Astrocyte of the spinal cord (primary cell): ENCODE measurements at regions not wholly inside any gene's neighbourhood (a gene's known extent, or its start where the extent isn't known, plus 50 kb on each side); places are given as distances from the start of the nearest gene placed in this dataset.
A peak's percentile ranks its signal among the peaks of the same experiment; 100 is the strongest.

ENCODE experiments used
- DNase-seq: peaks from one replicate; pipeline ENCODE4 v3.0.0; 2011; ENCODE audit warnings: low read depth, low spot score
- H3K4me3 ChIP-seq: 2 replicates; pipeline ENCODE4 v1.5.1; 2011; ENCODE audit warnings: low read depth, mild to moderate bottlenecking, low read length, moderate library complexity
- in situ Hi-C: cut with HindIII; loops from 2 replicates; pipeline ENCODE4 v1.10.0; 2017; ENCODE audit warnings: low sequenced_read_pairs
- TF ChIP-seq, protein P1 (sequence below): IDR thresholded peaks from 2 replicates; pipeline ENCODE4 v1.5.1; 2012; ENCODE audit warnings: low read depth, mild to moderate bottlenecking, low read length, inconsistent platforms

DNA sequence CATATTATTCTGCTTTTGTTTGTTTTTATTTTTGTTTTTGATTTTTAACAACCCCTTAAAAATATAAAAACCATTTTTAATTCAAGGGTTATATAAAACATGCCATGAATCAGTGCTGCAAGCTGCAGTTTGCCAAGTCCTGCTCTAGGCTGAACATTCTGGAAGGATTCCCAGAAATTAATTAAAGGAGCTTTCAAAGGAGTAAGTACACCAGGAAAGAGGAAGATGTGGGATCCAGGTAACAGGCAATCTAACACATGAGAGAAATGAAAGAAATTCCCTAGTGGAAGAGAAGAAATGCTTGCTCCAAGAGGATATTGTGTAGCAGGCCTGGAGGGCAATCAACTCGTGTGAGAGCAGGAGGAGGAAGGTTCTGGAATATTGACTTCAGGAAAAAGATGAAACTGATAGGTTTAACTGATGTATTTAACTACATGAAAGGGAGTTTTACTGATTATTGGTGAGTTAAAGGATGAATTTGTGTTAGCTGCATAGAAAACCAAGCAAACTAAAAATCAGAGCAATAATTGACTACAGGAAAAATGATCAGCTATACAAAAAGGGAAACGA is 146.0 kb upstream of the PHACTR1 start:
- no peak overlapping the region for H3K4me3 ChIP-seq
- TF ChIP-seq, protein P1, sequence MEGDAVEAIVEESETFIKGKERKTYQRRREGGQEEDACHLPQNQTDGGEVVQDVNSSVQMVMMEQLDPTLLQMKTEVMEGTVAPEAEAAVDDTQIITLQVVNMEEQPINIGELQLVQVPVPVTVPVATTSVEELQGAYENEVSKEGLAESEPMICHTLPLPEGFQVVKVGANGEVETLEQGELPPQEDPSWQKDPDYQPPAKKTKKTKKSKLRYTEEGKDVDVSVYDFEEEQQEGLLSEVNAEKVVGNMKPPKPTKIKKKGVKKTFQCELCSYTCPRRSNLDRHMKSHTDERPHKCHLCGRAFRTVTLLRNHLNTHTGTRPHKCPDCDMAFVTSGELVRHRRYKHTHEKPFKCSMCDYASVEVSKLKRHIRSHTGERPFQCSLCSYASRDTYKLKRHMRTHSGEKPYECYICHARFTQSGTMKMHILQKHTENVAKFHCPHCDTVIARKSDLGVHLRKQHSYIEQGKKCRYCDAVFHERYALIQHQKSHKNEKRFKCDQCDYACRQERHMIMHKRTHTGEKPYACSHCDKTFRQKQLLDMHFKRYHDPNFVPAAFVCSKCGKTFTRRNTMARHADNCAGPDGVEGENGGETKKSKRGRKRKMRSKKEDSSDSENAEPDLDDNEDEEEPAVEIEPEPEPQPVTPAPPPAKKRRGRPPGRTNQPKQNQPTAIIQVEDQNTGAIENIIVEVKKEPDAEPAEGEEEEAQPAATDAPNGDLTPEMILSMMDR = no peak
- peak; percentile 69 for DNase-seq
- in situ Hi-C loops = no loop called here

DNA sequence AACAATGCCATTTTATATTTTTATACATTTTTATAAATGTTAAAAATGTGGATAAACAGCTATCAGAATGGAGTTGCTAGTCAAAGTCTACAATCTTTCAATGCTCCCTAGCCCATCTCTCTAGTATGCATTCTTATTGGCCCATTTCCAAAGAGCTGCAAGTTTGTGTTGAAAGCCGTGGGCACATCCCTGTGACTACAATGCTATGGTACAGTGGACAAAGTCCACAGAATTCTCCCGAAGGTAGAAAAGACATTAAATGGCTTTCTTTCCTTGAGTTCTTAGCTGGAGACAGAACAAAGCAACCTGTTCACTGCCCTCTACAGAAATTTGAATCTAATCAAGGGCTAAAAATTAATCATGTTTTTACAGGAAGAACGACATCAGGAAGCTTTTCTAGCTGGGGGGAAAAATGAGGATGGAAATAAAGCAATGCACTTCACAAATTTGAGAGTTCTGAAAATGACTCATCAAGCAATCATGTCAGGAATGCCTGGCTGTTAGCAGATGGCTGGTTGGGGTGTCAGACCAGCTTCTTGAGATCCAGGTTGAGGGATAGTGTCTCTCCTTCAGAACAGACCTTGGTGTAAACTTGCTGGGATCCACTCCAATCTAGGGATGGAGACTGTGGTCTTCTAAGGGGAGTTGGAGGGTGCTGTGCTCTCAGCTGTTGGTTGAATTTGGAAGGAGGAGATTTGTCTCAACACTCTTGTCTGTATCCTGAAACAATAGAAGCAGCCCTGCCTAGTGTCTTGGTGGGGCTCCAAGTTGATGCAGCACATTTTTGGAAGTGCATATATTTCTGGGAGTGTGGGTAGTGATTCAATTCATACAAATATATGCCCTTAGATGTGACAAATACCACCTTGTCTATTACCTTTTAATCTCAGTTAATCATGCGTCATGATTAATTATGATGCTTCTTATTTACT is 143.4 kb upstream of the PHACTR1 start:
- TF ChIP-seq, protein P1 = no peak
- peak; percentile 77 for DNase-seq
- in situ Hi-C loops = no loop called here
- no peak overlapping the region for H3K4me3 ChIP-seq

DNA sequence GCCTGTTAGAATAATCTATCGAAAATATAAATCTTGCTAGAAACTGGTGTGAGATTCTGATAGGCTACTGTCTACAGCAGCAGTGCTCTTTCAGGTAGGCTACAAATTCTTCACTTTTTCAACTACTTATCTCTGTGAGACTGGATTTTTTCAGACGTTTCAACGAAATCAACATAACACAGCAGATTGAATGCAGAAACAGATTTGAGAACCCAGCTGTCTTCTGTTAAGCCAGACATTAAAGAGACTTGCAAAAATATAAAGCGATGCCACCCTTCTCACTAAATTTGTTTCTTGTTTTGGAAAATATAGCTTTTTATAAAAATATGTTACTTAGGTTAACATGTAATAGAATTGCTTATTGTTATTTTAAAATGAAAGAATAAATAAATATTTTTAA is 140.6 kb upstream of the PHACTR1 start:
- no peak for DNase-seq
- TF ChIP-seq, protein P1 = no peak
- no peak overlapping the region for H3K4me3 ChIP-seq
- in situ Hi-C loops = no loop called here

DNA sequence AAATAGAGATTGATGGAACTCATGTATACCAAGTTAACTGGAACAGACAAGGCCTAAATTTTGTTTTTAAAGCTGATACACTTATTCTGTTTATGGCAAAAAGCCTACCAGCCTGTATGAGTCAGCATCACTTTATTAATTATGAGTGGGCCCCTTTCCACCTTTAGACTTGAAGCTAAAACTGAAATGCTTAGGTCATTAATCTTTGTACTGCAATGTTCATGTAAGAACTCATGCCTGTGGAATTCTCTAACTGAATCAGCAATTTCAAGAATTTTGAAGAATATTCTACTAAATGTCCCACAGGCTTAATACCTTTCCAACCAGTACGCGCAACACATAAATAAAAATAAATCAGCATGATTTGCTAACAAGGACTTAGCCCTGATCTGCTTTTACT is 140.2 kb upstream of the PHACTR1 start:
- DNase-seq = peak; percentile 46
- in situ Hi-C loops = no loop called here
- H3K4me3 ChIP-seq = no peak overlapping the region
- TF ChIP-seq, protein P1 = no peak

DNA sequence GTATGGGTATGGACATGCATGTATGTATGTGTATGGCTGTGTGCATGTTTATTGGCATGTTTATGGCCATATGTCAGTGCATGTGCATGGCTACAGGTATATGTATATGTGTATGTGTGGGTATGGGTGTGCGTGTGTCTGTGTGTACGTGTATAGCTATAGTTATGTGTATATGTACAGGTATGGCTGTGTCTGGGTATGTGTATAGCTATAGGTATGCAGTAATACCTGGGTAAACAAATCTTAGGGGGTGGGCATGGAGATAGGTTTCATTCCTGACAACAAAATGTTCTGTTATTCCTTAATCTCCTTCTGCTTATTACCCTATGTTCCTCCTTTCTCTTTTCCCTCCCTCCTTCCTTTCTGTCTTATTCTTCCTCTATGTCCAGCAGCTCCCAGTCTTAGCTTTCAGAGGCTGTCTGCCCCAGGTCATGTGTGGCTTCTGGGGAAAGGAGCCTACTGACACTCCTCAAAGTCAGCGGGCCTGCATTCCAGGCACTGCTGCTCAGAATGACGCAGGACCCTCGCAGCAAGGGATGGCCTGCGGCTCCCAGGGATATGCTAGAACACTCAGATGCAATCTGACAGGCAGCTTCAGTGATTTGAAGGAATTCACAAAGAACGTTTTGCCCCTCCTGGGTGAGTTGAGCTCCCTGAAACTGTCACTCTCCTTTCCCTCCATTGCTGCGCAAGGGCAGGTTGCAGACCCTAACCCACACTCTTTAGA is 139.3 kb upstream of the PHACTR1 start:
- no peak overlapping the region for H3K4me3 ChIP-seq
- in situ Hi-C loops = no loop called here
- DNase-seq = peak; percentile 50
- TF ChIP-seq, protein P1 = no peak

DNA sequence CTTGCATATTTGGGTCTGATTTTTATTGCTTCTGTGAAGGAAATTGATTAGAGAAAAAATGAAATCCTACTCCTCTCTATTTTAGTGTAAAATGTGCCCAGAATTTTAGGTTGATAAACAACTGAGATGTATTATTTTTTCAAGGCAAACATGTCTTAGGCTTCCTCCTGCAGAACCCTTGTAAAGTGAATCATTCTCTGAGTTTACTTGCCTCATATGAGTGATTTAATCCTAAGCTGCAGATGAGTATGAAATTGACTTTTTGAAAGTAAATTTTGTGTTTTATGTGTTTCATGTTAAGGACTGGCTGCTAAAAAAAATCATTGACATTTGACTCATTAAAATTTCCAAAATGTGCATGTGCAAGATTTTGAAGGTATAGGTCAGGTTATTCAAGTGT is 138.5 kb upstream of the PHACTR1 start:
- in situ Hi-C loops = no loop called here
- no peak overlapping the region for H3K4me3 ChIP-seq
- no peak for DNase-seq
- TF ChIP-seq, protein P1 = no peak
